HepG2 (cell line): ENCODE measurements at regions not wholly inside any gene's neighbourhood (a gene's known extent, or its start where the extent isn't known, plus 50 kb on each side); places are given as distances from the start of the nearest gene placed in this dataset.

Experiments
- ATAC-seq: fragments of 200-7000 bp; cut with Tn5 transposase; 3 replicates; pipeline ENCODE4 v1.9.1; 2020; ENCODE audit warnings: mild to moderate bottlenecking, moderate library complexity
- BruUV-seq: library from RNA; stranded (reverse); fragments of 400-500 nt; replicated peaks from 2 replicates; lab custom pipeline; 2021; lab: Mats Ljungman, UMichigan
- CTCF ChIA-PET: fragments of 300-600 bp; formaldehyde crosslinking; extraction: SDS; loops from one replicate; lab custom pipeline; 2021; ENCODE audit warnings: low total read pairs, inconsistent platforms, low intra/inter-chr PET ratio; lab: Yijun Ruan, JAX
- POLR2A ChIA-PET: fragments of 350-600 bp; sonication (Branson Sonifier 250); formaldehyde crosslinking; loops from one replicate; lab custom pipeline; 2020; ENCODE audit warnings: antibody characterized with exemption, inconsistent platforms; lab: Yijun Ruan, JAX
- DNase-seq: peaks from one replicate; pipeline ENCODE4 v3.0.0-alpha.2; 2015; ENCODE audit warnings: low spot score
- FAIRE-seq: peaks from 3 replicates; lab custom pipeline; 2011; peaks lifted over from hg19 to GRCh38; lab: Jason Lieb, UNC
- H2AFZ ChIP-seq: one replicate; pipeline ENCODE4 v1.6.1; 2011; ENCODE audit warnings: low read length, inconsistent platforms
- H3K27ac ChIP-seq: fragments of 300-600 bp; 3 replicates; pipeline ENCODE4 v1.8.0; 2011; ENCODE audit warnings: mixed run types, mild to moderate bottlenecking, mixed read lengths, low read length, inconsistent platforms; ENCODE audit not compliant: insufficient read depth; ENCODE audit errors: extremely low read length
- H3K27me3 ChIP-seq, 2 experiments: fragments of 200-600 bp in 1 of 2; 2 replicates in 1 of 2; 3 replicates in 1 of 2; pipeline versions ENCODE4 v1.6.0 to v1.8.0; 2011; ENCODE audit warnings: low read length in 2 of 2, mild to moderate bottlenecking in 2 of 2, moderate library complexity in 2 of 2, inconsistent platforms in 1 of 2; ENCODE audit not compliant: insufficient read depth in 2 of 2, control insufficient read depth in 1 of 2
- H3K36me3 ChIP-seq, 2 experiments: fragments of 200-600 bp in 1 of 2; replicated peaks in 1 of 2; 2 replicates in 1 of 2; 3 replicates in 1 of 2; pipeline versions ENCODE4 v1.5.1 to v1.8.0; 2011; ENCODE audit warnings: low read length in 2 of 2, inconsistent platforms in 1 of 2; ENCODE audit not compliant: insufficient read depth in 2 of 2, control insufficient read depth in 1 of 2
- H3K4me1 ChIP-seq: 2 replicates; pipeline ENCODE4 v1.5.1; 2012; ENCODE audit warnings: low read length, inconsistent platforms; ENCODE audit not compliant: insufficient read depth
- H3K4me2 ChIP-seq: 2 replicates; pipeline ENCODE4 v1.6.0; 2011; ENCODE audit warnings: low read depth, low read length, inconsistent platforms
- H3K4me3 ChIP-seq, 3 experiments: fragments of 200-600 bp in 1 of 3; sonication (generic), shearing (Covaris generic) in 1 of 3; replicated peaks in 1 of 3; 2 replicates each; pipeline ENCODE4 v1.5.1; 2011 to 2016; ENCODE audit warnings: low read length in 3 of 3, inconsistent platforms in 2 of 3, low read depth in 2 of 3, mild to moderate bottlenecking in 2 of 3, control low read depth in 1 of 3, mixed read lengths in 1 of 3; ENCODE audit not compliant: insufficient read depth in 1 of 3
- H3K79me2 ChIP-seq: one replicate; pipeline ENCODE4 v1.6.1; 2011; ENCODE audit warnings: low read length, inconsistent platforms; ENCODE audit not compliant: insufficient read depth
- H3K9ac ChIP-seq: 2 replicates; pipeline ENCODE4 v1.6.0; 2011; ENCODE audit warnings: mild to moderate bottlenecking, low read depth, low read length, inconsistent platforms; ENCODE audit not compliant: insufficient read depth
- H3K9me3 ChIP-seq: 2 replicates; pipeline ENCODE4 v1.5.1; 2012; ENCODE audit warnings: mild to moderate bottlenecking, low read length
- H4K20me1 ChIP-seq: 2 replicates; pipeline ENCODE4 v1.6.0; 2011; ENCODE audit warnings: inconsistent platforms, mild to moderate bottlenecking, low read length, moderate library complexity; ENCODE audit not compliant: insufficient read depth
- BRCA1 ChIP-seq: sonication (generic); formaldehyde crosslinking; IDR thresholded peaks from 2 replicates; pipeline ENCODE4 v1.4.0; 2020; ENCODE audit warnings: missing genetic modification reagents
- ELF1 ChIP-seq: sonication (generic); formaldehyde crosslinking; IDR thresholded peaks from 2 replicates; pipeline ENCODE4 v1.4.0; 2020; ENCODE audit warnings: missing genetic modification reagents
- GLMP ChIP-seq: sonication (generic); formaldehyde crosslinking; IDR thresholded peaks from 2 replicates; pipeline ENCODE4 v1.9.0; 2021; ENCODE audit warnings: missing genetic modification reagents, mild to moderate bottlenecking, borderline replicate concordance
- HNRNPK ChIP-seq: fragments of 200-400 bp; formaldehyde crosslinking; IDR thresholded peaks from 2 replicates; pipeline ENCODE4 v1.6.1; 2018; ENCODE audit warnings: low read length, low read depth, moderate library complexity, mild to moderate bottlenecking; ENCODE audit not compliant: poor library complexity, severe bottlenecking
- MATR3 ChIP-seq: sonication (generic); formaldehyde crosslinking; IDR thresholded peaks from 2 replicates; pipeline ENCODE4 v1.4.0; 2020; ENCODE audit warnings: missing genetic modification reagents
- MTF2 ChIP-seq: sonication (generic); formaldehyde crosslinking; IDR thresholded peaks from 2 replicates; pipeline ENCODE4 v1.5.0; 2020; ENCODE audit warnings: missing genetic modification reagents, borderline replicate concordance
- NAIF1 ChIP-seq: sonication (generic); formaldehyde crosslinking; IDR thresholded peaks from 2 replicates; pipeline ENCODE4 v1.5.0; 2020; ENCODE audit warnings: mild to moderate bottlenecking, missing genetic modification reagents, borderline replicate concordance
- NONO ChIP-seq, 2 experiments: fragments of 450-650 bp in 1 of 2; sonication (generic) in 1 of 2; formaldehyde crosslinking in 1 of 2; IDR thresholded peaks in 1 of 2; conservative IDR thresholded peaks in 1 of 2; 2 replicates each; pipeline versions ENCODE4 v1.6.1 to v1.8.0; 2017 to 2022; ENCODE audit warnings: mild to moderate bottlenecking in 1 of 2, missing genetic modification reagents in 1 of 2, moderate library complexity in 1 of 2
- TCF12 ChIP-seq, 2 experiments: fragments of 450-650 bp in 1 of 2; sonication (generic) in 1 of 2; formaldehyde crosslinking in 1 of 2; IDR thresholded peaks; 2 replicates each; pipeline versions ENCODE4 v1.6.1 to v1.8.0; 2017 to 2022; ENCODE audit warnings: antibody characterized with exemption in 1 of 2, mild to moderate bottlenecking in 1 of 2, missing genetic modification reagents in 1 of 2, moderate library complexity in 1 of 2
- ZIK1 ChIP-seq: sonication (generic); formaldehyde crosslinking; IDR thresholded peaks from 2 replicates; pipeline ENCODE4 v1.5.0; 2020; ENCODE audit warnings: mild to moderate bottlenecking, low read depth, missing genetic modification reagents, borderline replicate concordance
- ZNF142 ChIP-seq: sonication (generic); formaldehyde crosslinking; IDR thresholded peaks from 2 replicates; pipeline ENCODE4 v1.4.0; 2020; ENCODE audit warnings: missing genetic modification reagents
- ZNF432 ChIP-seq: sonication (generic); formaldehyde crosslinking; IDR thresholded peaks from 2 replicates; pipeline ENCODE4 v1.5.0; 2020; ENCODE audit warnings: missing genetic modification reagents, mild to moderate bottlenecking, borderline replicate concordance
- ZNF768 ChIP-seq: sonication (generic); formaldehyde crosslinking; IDR thresholded peaks from 2 replicates; pipeline ENCODE4 v1.4.0; 2020; ENCODE audit warnings: missing genetic modification reagents
- WGBS: methylation state at CpG from one replicate; pipeline ENCODE4 v1.1.6; 2017; ENCODE audit warnings: low lambda C conversion rate; 5-methylcytosine and 5-hydroxymethylcytosine counted together
- in situ Hi-C: cut with HindIII; loops from 2 replicates; pipeline ENCODE4 v1.10.0; 2017; ENCODE audit warnings: low pct_unique_long_range_greater_than_20kb; ENCODE audit not compliant: extremely low pct_ligation_motif_present
- intact Hi-C: fragments of 100-400 bp; cut with micrococcal nuclease; formaldehyde crosslinking; loops from one replicate; pipeline ENCODE4 v1.10.0; 2022; ENCODE audit not compliant: unreplicated experiment

- Histone ChIP-seq H3K4me1 (no peaks in the 10 kb centered on the region), H3K4me3 (no peak overlapping the region), H4K20me1 (no peaks in the 10 kb centered on the region), H2AFZ (no peak overlapping the region), H3K4me2 (peak overlapping the region; percentile 37; the same call in 1 of the 2 replicates), H3K27ac (no peak overlapping the region), H3K36me3 (no peaks in the 10 kb centered on the region), H3K9ac (no peak overlapping the region), H3K27me3 (peaks cover 0 to 13% of the 10 kb centered on the region in 2 experiments; a peak in 3 of 5 replicates), H3K9me3 (no peaks in the 10 kb centered on the region), H3K79me2 (no peaks in the 10 kb centered on the region)
- ChIA-PET POLR2A (no interaction called here), CTCF (no interaction called here)
- in situ Hi-C loops, result no loop called here
- DNase-seq, result no peak
- TF ChIP-seq ZNF768 (CRISPR knock-in tag), result no peak
- TF ChIP-seq HNRNPK, result no peak
- TF ChIP-seq NAIF1 (CRISPR knock-in tag), result no peak
- TF ChIP-seq ZNF432 (CRISPR knock-in tag), result no peak
- TF ChIP-seq GLMP (CRISPR knock-in tag), result no peak
- TF ChIP-seq MATR3 (CRISPR knock-in tag), result no peak
- no peak for TF ChIP-seq TCF12 (IDR thresholded peaks at IDR 0.05)
- TF ChIP-seq TCF12 (CRISPR knock-in tag; IDR thresholded peaks at IDR 0.05), result no peak
- no peak for TF ChIP-seq NONO (IDR thresholded peaks at IDR 0.05)
- no peak for TF ChIP-seq NONO (CRISPR knock-in tag; conservative IDR thresholded peaks at IDR 0.05)
- TF ChIP-seq ZNF142, result no peak
- no peak for TF ChIP-seq MTF2 (CRISPR knock-in tag)
- no peak for TF ChIP-seq BRCA1 (CRISPR knock-in tag)
- TF ChIP-seq ELF1, result no peak
- TF ChIP-seq ZIK1, result no peak
- WGBS, result 6% methylated on average over 9 of the region's 9 CpGs
- no peak for FAIRE-seq
- BruUV-seq, result no TSS peak
- no peak; the same call in 2 of the 3 replicates for ATAC-seq
- intact Hi-C loops, result no loop called here
Observed at GRCh38 chr13:109685203-109685602, 101.2 kb downstream of the IRS2 start.
